ENCODE measurements at regions not wholly inside any gene's neighbourhood (a gene's known extent, or its start where the extent isn't known, plus 50 kb on each side); places are given as distances from the start of the nearest gene placed in this dataset.

DNA sequence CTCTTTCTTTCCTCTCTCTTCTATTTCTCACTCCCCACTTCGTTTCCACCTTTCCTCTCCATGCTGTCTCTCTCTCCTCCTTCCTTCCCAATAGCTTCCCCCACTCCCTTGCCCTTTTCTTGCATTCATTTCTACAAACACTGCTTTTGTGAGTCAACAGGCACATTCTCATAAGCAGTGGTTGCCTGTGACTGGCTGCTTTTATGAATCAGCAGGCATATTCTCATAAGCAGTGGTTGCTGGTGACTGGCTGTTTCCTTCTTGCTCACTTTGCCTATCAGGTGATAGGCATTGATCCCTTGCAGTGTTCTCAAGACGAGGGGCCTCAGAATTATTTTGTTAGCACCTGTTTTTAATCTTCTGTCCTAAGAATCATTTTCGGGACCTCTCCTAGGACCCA, 116.1 kb upstream of the ACTBL2 start:
- no peak for DNase-seq
- Histone ChIP-seq H3K4me3 (no peak overlapping the region), H3K9me3 (no peaks in the 10 kb centered on the region), H3K4me1 (no peaks in the 10 kb centered on the region), H3K27ac (no peak overlapping the region), H3K27me3 (no peaks in the 10 kb centered on the region), H3K36me3 (replicated peaks in 1 of 2; ENCODE audit: insufficient read depth in 1 of 2, low read depth in 2 of 2) (no peaks in the 10 kb centered on the region)
- no peak for ATAC-seq
- 47 to 56% methylated on average over 3 of the region's 3 CpGs for WGBS, 2 donors
- intact Hi-C loops (cut with DNase I), result no loop called here
- TF ChIP-seq, protein P1, sequence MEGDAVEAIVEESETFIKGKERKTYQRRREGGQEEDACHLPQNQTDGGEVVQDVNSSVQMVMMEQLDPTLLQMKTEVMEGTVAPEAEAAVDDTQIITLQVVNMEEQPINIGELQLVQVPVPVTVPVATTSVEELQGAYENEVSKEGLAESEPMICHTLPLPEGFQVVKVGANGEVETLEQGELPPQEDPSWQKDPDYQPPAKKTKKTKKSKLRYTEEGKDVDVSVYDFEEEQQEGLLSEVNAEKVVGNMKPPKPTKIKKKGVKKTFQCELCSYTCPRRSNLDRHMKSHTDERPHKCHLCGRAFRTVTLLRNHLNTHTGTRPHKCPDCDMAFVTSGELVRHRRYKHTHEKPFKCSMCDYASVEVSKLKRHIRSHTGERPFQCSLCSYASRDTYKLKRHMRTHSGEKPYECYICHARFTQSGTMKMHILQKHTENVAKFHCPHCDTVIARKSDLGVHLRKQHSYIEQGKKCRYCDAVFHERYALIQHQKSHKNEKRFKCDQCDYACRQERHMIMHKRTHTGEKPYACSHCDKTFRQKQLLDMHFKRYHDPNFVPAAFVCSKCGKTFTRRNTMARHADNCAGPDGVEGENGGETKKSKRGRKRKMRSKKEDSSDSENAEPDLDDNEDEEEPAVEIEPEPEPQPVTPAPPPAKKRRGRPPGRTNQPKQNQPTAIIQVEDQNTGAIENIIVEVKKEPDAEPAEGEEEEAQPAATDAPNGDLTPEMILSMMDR (IDR thresholded peaks at IDR 0.05), result no peak
- no peak for TF ChIP-seq POLR2A (IDR thresholded peaks at IDR 0.05)

DNA sequence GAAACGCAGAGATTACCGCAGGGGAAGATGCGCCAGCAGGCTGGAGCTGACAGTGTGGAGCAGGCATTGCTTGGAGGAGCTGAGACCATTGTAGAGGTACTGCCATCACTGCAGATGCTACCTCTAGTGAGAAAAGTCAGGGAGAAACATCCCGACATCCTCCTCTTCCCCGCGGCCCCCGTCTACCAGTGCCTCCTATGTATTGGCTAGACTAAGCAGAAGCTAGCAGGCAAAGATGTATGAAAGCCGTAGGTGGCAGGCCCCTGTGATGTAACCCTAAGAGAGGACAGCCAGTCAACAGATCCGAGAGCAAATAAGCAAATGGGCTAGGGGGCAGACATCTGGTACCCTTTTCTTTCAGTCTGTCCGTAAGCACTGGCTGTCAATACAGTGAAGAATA, 115.5 kb upstream of the ACTBL2 start:
- TF ChIP-seq, protein P1 (IDR thresholded peaks at IDR 0.05), result no peak
- TF ChIP-seq POLR2A (IDR thresholded peaks at IDR 0.05), result no peak
- intact Hi-C loops (cut with DNase I), result no loop called here
- Histone ChIP-seq H3K27me3 (no peaks in the 10 kb centered on the region), H3K9me3 (no peaks in the 10 kb centered on the region), H3K36me3 (replicated peaks in 1 of 2; ENCODE audit: insufficient read depth in 1 of 2, low read depth in 2 of 2) (no peaks in the 10 kb centered on the region), H3K4me3 (no peak overlapping the region), H3K27ac (no peak overlapping the region), H3K4me1 (no peaks in the 10 kb centered on the region)
- DNase-seq, result no peak
- no peak for ATAC-seq
- 84 to 92% methylated on average over 10 of the region's 10 CpGs for WGBS, 2 donors

DNA sequence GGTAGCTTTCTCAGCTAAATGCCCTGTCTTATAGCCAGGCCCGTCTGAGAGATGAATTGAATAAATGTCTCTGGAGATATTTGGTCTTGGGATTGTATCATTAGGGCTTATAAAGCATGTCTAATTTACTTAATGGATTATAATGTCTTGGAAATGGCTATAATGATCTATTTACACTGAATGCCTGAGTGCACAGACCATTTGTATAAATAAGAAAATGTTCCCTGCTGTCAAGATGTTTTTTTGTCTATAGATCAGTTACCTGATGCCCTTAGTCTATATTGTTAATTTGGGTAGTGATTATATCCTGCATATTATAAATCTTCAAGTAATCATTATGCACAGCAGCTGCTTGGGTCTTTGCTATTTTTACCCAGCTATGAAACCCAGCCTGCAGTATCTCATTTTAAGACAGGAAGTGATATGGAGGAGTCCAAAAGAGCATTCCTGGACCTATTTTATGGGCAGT, 112.9 kb upstream of the ACTBL2 start:
- Histone ChIP-seq H3K4me3 (no peak overlapping the region), H3K36me3 (replicated peaks in 1 of 2; ENCODE audit: insufficient read depth in 1 of 2, low read depth in 2 of 2) (no peaks in the 10 kb centered on the region), H3K27me3 (no peaks in the 10 kb centered on the region), H3K27ac (no peak overlapping the region), H3K9me3 (no peaks in the 10 kb centered on the region), H3K4me1 (no peaks in the 10 kb centered on the region)
- DNase-seq (no peak), ATAC-seq (no peak)
- TF ChIP-seq, protein P1 (IDR thresholded peaks at IDR 0.05), result no peak
- no peak for TF ChIP-seq POLR2A (IDR thresholded peaks at IDR 0.05)
- intact Hi-C loops (cut with DNase I), result no loop called here
- 40 to 48% methylated on average over 1 of the region's 1 CpG for WGBS, 2 donors

DNA sequence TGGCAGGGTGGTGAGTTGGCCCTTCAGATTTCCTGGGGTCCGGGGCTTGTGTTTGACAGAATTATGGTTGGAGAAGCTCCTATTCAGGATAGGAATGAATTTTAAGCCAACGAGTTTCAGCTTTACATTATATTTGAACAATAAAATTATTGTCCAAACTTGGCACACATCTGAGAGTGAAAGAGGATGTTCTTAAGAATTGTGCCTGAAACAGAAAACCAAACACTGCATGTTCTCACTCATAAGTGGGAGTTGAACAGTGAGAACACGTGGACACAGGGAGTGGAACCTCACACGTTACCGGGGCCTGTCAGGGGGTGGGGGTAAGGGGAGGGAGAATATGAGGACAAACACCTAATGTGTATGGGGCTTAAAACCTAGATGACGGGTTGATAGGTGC, 111.8 kb upstream of the ACTBL2 start:
- TF ChIP-seq POLR2A (IDR thresholded peaks at IDR 0.05), result no peak
- TF ChIP-seq, protein P1 (IDR thresholded peaks at IDR 0.05), result no peak
- no peaks in the 10 kb centered on the region for H3K9me3 ChIP-seq
- intact Hi-C loops (cut with DNase I), result no loop called here
- ATAC-seq (no peak), DNase-seq (no peak)
- no peaks in the 10 kb centered on the region for H3K4me1 ChIP-seq
- H3K36me3 ChIP-seq (replicated peaks in 1 of 2; ENCODE audit: insufficient read depth in 1 of 2, low read depth in 2 of 2), result no peaks in the 10 kb centered on the region
- no peak overlapping the region for H3K27ac ChIP-seq
- WGBS, 2 donors, result 77 to 81% methylated on average over 6 of the region's 6 CpGs
- no peaks in the 10 kb centered on the region for H3K27me3 ChIP-seq
- H3K4me3 ChIP-seq, result no peak overlapping the region

DNA sequence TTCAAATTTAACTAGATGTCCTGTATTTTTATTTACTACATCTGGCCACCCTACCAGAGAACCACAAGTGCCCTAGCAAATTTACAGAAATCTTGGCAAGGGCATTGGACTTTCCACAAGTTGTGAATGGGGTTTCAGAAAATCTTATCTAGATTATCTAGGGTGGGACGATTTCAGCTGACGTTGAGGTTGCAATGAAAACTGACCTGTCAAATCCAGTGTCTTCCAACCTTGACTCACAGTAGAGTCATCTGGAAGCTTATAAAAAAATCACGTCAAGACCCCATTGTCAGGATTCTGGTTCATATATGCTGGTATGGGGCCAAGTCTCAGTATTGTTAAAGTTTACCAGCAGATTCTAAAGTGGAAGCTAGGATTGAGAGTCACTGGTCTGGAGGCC, 109.6 kb upstream of the ACTBL2 start:
- WGBS, 2 donors, result 80 to 86% methylated on average over 3 of the region's 3 CpGs
- DNase-seq (no peak), ATAC-seq (no peak)
- H3K27ac ChIP-seq, result no peak overlapping the region
- H3K4me3 ChIP-seq, result no peak overlapping the region
- TF ChIP-seq, protein P1 (IDR thresholded peaks at IDR 0.05), result no peak
- TF ChIP-seq POLR2A (IDR thresholded peaks at IDR 0.05), result no peak
- H3K4me1 ChIP-seq, result no peaks in the 10 kb centered on the region
- no peaks in the 10 kb centered on the region for H3K27me3 ChIP-seq
- no peaks in the 10 kb centered on the region for H3K36me3 ChIP-seq (replicated peaks in 1 of 2; ENCODE audit: insufficient read depth in 1 of 2, low read depth in 2 of 2)
- no peaks in the 10 kb centered on the region for H3K9me3 ChIP-seq
- intact Hi-C loops (cut with DNase I), result no loop called here
